Epithelial cell of proximal tubule (primary cell): ENCODE measurements at regions not wholly inside any gene's neighbourhood (a gene's known extent, or its start where the extent isn't known, plus 50 kb on each side); places are given as distances from the start of the nearest gene placed in this dataset.

Source experiments
- DNase-seq: peaks from one replicate; pipeline ENCODE4 v3.0.0-alpha.2; 2011; ENCODE audit warnings: low read depth
- H3K4me3 ChIP-seq: 2 replicates; pipeline ENCODE4 v1.5.1; 2011; ENCODE audit warnings: low read depth, mild to moderate bottlenecking, low read length
- TF ChIP-seq, protein P1 (sequence below): conservative IDR thresholded peaks from 2 replicates; pipeline ENCODE4 v1.5.1; 2012; ENCODE audit warnings: low read depth, mild to moderate bottlenecking, low read length

DNA sequence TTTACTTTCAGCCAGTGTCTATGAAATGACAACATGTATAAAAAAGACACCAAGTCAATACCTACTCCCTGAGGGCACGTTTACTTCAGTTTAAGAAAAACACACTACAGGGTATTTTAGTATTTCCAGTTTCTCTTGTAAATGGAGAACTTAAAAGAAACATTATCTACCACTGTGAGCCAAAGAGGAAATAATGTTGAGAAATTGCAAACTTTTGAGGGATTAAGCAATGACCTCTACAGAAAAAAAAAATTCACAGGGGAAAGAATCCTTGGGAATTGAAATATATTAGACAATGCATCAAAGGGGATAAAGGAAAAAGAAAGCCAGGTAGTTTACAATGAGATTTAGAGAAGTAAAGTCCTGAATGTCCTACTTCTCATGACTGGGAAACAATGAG, 126.0 kb downstream of the KCNJ2 start:
- no peak overlapping the region for H3K4me3 ChIP-seq
- TF ChIP-seq, protein P1, sequence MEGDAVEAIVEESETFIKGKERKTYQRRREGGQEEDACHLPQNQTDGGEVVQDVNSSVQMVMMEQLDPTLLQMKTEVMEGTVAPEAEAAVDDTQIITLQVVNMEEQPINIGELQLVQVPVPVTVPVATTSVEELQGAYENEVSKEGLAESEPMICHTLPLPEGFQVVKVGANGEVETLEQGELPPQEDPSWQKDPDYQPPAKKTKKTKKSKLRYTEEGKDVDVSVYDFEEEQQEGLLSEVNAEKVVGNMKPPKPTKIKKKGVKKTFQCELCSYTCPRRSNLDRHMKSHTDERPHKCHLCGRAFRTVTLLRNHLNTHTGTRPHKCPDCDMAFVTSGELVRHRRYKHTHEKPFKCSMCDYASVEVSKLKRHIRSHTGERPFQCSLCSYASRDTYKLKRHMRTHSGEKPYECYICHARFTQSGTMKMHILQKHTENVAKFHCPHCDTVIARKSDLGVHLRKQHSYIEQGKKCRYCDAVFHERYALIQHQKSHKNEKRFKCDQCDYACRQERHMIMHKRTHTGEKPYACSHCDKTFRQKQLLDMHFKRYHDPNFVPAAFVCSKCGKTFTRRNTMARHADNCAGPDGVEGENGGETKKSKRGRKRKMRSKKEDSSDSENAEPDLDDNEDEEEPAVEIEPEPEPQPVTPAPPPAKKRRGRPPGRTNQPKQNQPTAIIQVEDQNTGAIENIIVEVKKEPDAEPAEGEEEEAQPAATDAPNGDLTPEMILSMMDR = no peak
- no peak for DNase-seq

DNA sequence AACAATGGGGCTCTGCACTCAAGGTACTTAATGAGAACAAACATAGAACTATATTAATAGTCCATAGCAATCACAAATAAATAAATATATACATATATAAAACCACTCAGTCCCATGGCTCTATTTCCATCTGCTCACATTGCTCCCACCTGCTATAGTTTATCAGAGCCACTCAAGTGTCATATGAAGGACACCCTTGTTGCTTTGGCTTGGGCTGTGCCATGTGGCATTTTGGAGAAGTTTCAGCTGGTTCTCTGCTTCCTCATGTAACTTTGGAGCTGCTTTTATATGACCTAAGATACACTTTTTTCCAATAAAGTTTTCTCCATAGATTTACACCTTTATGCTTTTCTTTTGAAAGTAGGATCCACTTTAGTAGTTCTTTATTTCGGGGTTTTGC, 126.4 kb downstream of the KCNJ2 start:
- no peak for DNase-seq
- H3K4me3 ChIP-seq = no peak overlapping the region
- TF ChIP-seq, protein P1 = no peak

DNA sequence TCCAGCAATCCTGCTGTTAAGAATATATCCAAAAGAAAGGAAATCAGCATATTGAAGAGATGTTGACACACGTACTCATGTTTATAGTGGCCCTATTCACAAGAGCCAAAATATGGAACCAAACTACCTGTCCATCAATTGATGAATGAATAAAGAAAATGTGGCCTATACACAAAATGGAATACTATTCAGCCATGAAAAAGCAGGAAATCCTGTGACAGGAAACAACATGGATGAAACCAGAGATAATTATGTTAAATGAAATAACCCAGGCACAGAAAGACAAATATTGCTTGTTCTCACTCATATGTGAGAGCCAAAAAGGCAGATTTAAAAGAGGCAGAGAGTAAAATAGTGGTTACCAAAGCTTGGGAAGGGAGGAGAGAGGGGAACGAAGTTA, 127.1 kb downstream of the KCNJ2 start:
- no peak overlapping the region for H3K4me3 ChIP-seq
- TF ChIP-seq, protein P1 = no peak
- DNase-seq = no peak

DNA sequence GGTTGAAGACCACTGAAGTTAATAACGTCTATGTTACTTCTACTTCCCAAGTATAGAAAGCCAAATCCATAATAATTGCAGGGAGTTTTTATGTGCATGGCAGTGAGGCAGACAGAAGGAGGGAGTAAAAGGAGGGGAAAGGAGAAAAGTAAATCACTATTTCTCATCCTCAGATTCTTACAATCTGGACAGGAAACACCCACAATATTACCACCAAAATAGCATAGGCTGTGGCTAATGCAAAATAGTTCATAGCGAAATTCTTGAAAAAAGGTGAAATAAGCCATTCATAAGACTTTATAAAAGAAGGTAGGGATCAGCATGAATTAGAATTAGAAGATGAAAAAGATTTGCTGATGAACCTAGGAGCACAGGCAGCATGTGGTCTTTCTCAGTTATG, 128.1 kb downstream of the KCNJ2 start:
- H3K4me3 ChIP-seq = no peak overlapping the region
- DNase-seq = no peak
- TF ChIP-seq, protein P1 = no peak

DNA sequence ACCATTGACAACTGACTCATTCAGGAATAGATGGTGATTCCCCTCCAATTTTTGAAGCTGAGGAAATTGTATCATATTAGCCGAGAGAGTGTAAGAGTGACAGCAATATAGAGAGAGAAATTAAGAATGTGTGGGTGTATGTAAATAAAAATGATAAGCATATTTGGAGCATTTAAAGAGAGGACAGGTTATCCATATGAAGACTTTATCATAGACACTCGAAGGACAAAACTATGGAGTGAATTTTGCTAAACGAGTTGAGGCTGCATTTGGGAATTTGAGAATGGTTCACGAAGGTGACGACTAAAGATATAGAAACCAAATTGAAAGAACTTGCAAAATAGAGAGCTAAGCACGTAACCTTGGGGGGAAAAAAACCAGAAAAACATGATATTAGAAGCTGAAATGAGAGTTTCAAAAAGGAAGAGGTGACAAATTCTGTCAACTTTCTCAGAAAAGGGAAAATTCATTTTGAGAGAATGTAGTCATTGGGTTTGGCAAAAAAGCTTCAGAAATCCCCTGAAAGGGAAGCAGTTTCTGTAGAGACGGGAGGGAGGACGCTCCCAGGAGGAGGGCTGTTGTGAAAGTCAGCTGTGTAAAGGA, 129.7 kb downstream of the KCNJ2 start:
- no peak for DNase-seq
- H3K4me3 ChIP-seq = no peak overlapping the region
- TF ChIP-seq, protein P1 = no peak

DNA sequence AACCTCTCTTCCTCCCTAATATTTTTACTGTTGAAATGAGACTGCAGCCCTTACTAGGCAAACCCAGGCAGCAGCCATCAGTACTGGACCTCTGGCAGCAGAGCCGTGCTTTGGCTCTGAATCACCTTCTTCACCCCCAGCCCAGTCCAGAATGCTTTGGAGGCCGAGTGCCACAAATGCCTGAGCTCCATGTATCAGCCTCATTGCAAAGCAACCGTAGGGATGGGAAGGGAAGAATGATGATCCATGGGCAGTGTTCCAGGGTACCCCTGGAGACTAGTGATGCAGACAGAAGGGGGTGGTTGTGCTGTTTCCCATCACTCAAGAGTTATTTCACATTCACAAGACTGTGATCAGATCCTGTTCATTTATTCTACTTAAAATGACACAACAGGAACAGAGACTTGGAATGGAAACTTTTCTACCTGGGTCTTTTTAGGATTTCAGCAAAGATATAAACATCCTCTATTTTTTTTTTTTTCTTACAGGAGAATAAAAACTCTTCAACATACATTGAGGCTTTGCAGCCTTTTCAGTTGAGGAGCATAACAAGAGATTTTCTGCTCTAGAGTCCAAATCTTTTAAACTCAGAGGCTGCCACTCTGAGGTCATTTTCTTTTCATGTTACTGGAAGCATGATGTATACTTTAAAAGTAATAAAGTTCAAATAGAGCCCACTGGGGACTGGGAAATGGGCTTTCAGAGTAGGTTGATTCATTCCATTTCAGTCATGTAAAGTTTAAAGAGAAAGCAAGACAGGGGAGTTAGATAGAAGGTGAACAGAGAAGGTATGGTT, 138.3 kb downstream of the KCNJ2 start:
- H3K4me3 ChIP-seq = no peak overlapping the region
- no peak for DNase-seq
- TF ChIP-seq, protein P1 = no peak

DNA sequence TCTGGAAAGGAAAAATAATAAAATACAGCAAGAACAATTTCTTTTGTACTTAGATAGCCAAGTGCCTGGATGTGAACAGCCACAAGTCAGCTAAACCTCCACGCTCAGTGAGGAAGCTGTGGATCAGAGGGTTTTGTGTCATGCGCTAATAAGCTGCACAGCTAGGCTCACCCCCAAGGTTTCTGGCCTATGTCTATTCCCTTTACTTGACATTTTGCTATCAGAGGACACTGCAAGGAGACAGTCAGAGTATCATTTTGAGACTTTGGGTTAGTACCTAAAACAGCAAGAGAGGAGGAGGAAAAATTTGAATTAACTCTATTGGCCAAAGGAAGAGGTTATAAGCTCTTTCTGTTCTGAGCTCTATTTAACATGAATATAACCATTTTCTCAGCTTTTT, 139.3 kb downstream of the KCNJ2 start:
- TF ChIP-seq, protein P1 = no peak
- no peak for DNase-seq
- H3K4me3 ChIP-seq = no peak overlapping the region
